T-helper 1 cell (primary cell): ENCODE measurements at regions not wholly inside any gene's neighbourhood (a gene's known extent, or its start where the extent isn't known, plus 50 kb on each side); places are given as distances from the start of the nearest gene placed in this dataset.
"Not testable (repeated sequence)": the region's sequence is repeated elsewhere in the genome, so short reads cannot be mapped to it uniquely, and the experiment has no call there.

Experiments used
- DNase-seq, 5 donors: peaks; one replicate each; pipeline ENCODE4 v3.0.0-alpha.2; 2012 to 2020

- not testable (repeated sequence) for DNase-seq
Measured at GRCh38 chr6:11847068-11847467, 68.5 kb upstream of the ADTRP start.

GRCh38 chr6:11845664-11846577, 67.3 kb upstream of the ADTRP start:
- no peak for DNase-seq

GRCh38 chr6:11842795-11843194, 64.2 kb upstream of the ADTRP start:
- DNase-seq, result not testable (repeated sequence)

- DNase-seq, result no peak
Measured at GRCh38 chr6:11835065-11835464, 56.5 kb upstream of the ADTRP start.

GRCh38 chr6:11833626-11834592, 55.3 kb upstream of the ADTRP start:
- DNase-seq, result no peak

GRCh38 chr6:11831653-11832052, 53.0 kb upstream of the ADTRP start:
- no peak for DNase-seq

GRCh38 chr6:11830520-11830919, 51.9 kb upstream of the ADTRP start:
- no peak for DNase-seq

- DNase-seq, result no peak
Measured at GRCh38 chr6:11830105-11830504, 51.5 kb upstream of the ADTRP start.

- no peak for DNase-seq
Measured at GRCh38 chr6:11828262-11828870, 49.8 kb upstream of the ADTRP start.
